Endothelial cell of umbilical vein (primary cell): ENCODE measurements at regions not wholly inside any gene's neighbourhood (a gene's known extent, or its start where the extent isn't known, plus 50 kb on each side); places are given as distances from the start of the nearest gene placed in this dataset.

Source experiments
- CTCF ChIP-seq, 2 donors: IDR thresholded peaks; 1 replicate in 1 of 2; 2 replicates in 1 of 2; pipeline ENCODE4 v1.5.1; 2011; ENCODE audit warnings: low read length in 2 of 2, mild to moderate bottlenecking in 2 of 2, moderate library complexity in 2 of 2, control low read depth in 1 of 2, inconsistent platforms in 1 of 2, low read depth in 1 of 2; ENCODE audit not compliant: insufficient read depth in 1 of 2; ENCODE audit errors: extremely low read depth in 1 of 2
- POLR2A ChIP-seq: IDR thresholded peaks from 2 replicates; pipeline ENCODE4 v1.6.1; 2012; ENCODE audit warnings: low read depth, mild to moderate bottlenecking, control low read depth, low read length

GRCh38 chr4:164192844-164193243, 561.1 kb upstream of the SMIM31 start:
- TF ChIP-seq CTCF (IDR thresholded peaks at IDR 0.05; ENCODE audit: extremely low read depth in 1 of 2, insufficient read depth in 1 of 2, low read depth in 1 of 2, low read length in 2 of 2) (no peak), POLR2A (no peak)
